Esophagus mucosa (tissue), 1 donor: ENCODE measurements at regions not wholly inside any gene's neighbourhood (a gene's known extent, or its start where the extent isn't known, plus 50 kb on each side); places are given as distances from the start of the nearest gene placed in this dataset.

Experiments used
- ATAC-seq: fragments of 200-7000 bp; cut with Tn5 transposase; one replicate; pipeline ENCODE4 v1.9.1; 2020
- donor health status: DM: yes; HTN: yes; CAD: no.

GRCh38 chr9:7392148-7392547 is 407.4 kb downstream of the DMAC1 start:
- ATAC-seq = no peak

- no peak for ATAC-seq
Observed at GRCh38 chr9:7388755-7389154, 410.8 kb downstream of the DMAC1 start.

GRCh38 chr9:7387840-7388239 is 411.7 kb downstream of the DMAC1 start:
- no peak for ATAC-seq

- ATAC-seq = no peak
Observed at GRCh38 chr9:7382304-7382703, 417.3 kb downstream of the DMAC1 start.

- ATAC-seq = no peak
Observed at GRCh38 chr9:7377489-7377888, 422.1 kb downstream of the DMAC1 start.

GRCh38 chr9:7376833-7377232 is 422.7 kb downstream of the DMAC1 start:
- no peak for ATAC-seq

GRCh38 chr9:7376213-7376612 is 423.4 kb downstream of the DMAC1 start:
- ATAC-seq = no peak

- no peak for ATAC-seq
Observed at GRCh38 chr9:7375013-7375511, 424.5 kb downstream of the DMAC1 start.

GRCh38 chr9:7370988-7371387 is 428.6 kb downstream of the DMAC1 start:
- no peak for ATAC-seq

- no peak for ATAC-seq
Observed at GRCh38 chr9:7370381-7370780, 429.2 kb downstream of the DMAC1 start.

GRCh38 chr9:7369384-7369821 is 430.2 kb downstream of the DMAC1 start:
- no peak for ATAC-seq

- no peak for ATAC-seq
Observed at GRCh38 chr9:7368410-7369292, 430.9 kb downstream of the DMAC1 start.

- no peak for ATAC-seq
Observed at GRCh38 chr9:7367726-7368125, 431.9 kb downstream of the DMAC1 start.

- ATAC-seq = no peak
Observed at GRCh38 chr9:7366121-7366520, 433.5 kb downstream of the DMAC1 start.

GRCh38 chr9:7363777-7364477 is 435.7 kb downstream of the DMAC1 start:
- ATAC-seq = no peak

GRCh38 chr9:7360513-7360912 is 439.1 kb downstream of the DMAC1 start:
- ATAC-seq = no peak

GRCh38 chr9:7358876-7359275 is 440.7 kb downstream of the DMAC1 start:
- no peak for ATAC-seq

- ATAC-seq = no peak
Observed at GRCh38 chr9:7354704-7355103, 444.9 kb downstream of the DMAC1 start.

GRCh38 chr9:7348692-7349091 is 450.9 kb downstream of the DMAC1 start:
- no peak for ATAC-seq

GRCh38 chr9:7347556-7347955 is 452.0 kb downstream of the DMAC1 start:
- no peak for ATAC-seq

GRCh38 chr9:7346144-7346543 is 453.4 kb downstream of the DMAC1 start:
- ATAC-seq = no peak

- ATAC-seq = no peak
Observed at GRCh38 chr9:7342736-7343135, 456.8 kb downstream of the DMAC1 start.

- no peak for ATAC-seq
Observed at GRCh38 chr9:7342229-7342628, 457.3 kb downstream of the DMAC1 start.

- ATAC-seq = no peak
Observed at GRCh38 chr9:7341571-7341970, 458.0 kb downstream of the DMAC1 start.
